Activated CD4-positive, alpha-beta T cell treated with anti-CD3 and anti-CD28 coated beads, Interleukin-2, amount 50 U/mL, for 4 hours (primary cell): ENCODE measurements at regions not wholly inside any gene's neighbourhood (a gene's known extent, or its start where the extent isn't known, plus 50 kb on each side); places are given as distances from the start of the nearest gene placed in this dataset.
"Not testable (repeated sequence)": the region's sequence is repeated elsewhere in the genome, so short reads cannot be mapped to it uniquely, and the experiment has no call there.

Source experiments
- DNase-seq, 2 experiments: peaks; one replicate each; pipeline ENCODE4 v3.0.0-alpha.2; 2020

- no peak for DNase-seq
These were observed 107.7 kb upstream of the BTG1 start for GRCh38 chr12:92253301-92253700.

GRCh38 chr12:92248977-92249376 lies 103.3 kb upstream of the BTG1 start:
- DNase-seq: no peak

- DNase-seq: no peak
These were observed 98.4 kb upstream of the BTG1 start for GRCh38 chr12:92244036-92244435.

DNA sequence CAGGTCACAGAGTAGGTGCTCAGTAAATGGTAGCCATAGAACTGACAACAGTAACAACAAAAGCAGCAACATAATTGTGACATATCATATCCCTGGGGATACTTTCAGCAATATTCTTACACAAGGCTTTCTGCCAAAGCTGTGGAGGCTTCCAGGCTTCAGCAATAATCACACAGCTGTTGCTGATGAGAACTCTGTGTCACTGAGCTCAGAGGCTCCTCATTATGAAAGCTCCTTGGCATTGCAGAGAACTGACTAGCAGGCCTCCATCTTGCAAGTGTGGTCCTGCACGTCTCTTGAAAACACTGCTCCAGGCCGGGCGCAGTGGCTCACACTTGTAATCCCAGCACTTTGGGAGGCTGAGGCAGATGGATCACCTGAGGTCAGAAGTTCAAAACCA lies 97.3 kb upstream of the BTG1 start:
- no peak for DNase-seq

- DNase-seq: no peak
These were observed 92.3 kb upstream of the BTG1 start for GRCh38 chr12:92237762-92238523.

DNA sequence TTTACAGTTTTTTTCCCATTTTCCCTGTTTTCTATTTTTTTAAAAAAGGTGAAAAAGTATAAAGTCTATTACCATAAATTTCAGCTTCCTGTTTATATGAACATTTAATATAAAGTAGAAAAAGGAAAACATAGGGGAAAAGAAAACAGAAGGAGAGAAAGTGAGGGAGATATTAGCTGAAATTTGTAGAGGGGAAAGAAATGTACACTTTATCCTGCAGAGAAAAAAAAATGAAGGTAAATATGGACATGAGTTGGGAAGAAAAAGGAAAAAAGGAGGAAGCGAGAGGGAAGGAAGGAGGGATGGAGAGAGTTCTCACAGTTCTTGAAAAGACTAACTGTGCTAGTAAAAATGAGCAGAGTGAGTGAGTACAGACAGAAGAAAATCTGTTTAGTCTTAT lies 91.6 kb upstream of the BTG1 start:
- no peak for DNase-seq

DNA sequence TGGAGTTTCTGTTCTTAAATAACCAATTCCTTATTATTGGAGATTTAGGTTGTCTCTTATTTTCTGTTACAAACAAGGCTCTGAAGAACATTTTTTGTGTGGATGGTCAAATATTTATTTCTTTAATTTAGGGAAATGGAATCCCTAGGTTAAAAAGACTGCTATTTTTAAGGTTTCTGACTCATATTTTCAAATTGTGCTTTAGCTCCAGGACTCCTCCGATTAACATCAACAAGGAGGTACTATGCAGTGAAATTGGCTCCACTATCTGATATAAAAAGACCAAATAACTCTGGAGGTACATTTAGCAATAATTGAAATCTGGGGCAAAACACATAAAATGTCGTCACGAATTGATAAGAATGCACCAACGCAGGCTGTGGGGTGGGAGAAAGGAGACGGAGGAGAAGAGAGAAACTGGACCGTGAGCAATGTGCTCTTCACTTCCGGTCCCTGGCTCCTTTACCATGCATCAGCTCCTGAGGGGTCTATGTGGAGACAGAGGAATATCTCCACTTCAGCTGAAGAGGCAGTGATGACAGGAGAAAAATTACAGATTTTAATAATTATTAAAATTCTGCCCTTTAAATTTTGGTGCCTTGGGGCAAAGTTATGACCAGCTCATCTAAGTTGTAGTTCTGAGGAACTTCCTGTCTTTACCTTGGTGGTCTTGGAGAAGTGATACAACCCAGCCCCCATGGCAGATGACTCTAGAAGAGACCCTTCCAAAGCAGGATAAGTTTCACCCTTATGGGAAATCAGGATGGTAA lies 90.2 kb upstream of the BTG1 start:
- DNase-seq: no peak

GRCh38 chr12:92234533-92234932 lies 88.9 kb upstream of the BTG1 start:
- DNase-seq: no peak

- DNase-seq: no peak
These were observed 87.8 kb upstream of the BTG1 start for GRCh38 chr12:92233346-92234015.

DNA sequence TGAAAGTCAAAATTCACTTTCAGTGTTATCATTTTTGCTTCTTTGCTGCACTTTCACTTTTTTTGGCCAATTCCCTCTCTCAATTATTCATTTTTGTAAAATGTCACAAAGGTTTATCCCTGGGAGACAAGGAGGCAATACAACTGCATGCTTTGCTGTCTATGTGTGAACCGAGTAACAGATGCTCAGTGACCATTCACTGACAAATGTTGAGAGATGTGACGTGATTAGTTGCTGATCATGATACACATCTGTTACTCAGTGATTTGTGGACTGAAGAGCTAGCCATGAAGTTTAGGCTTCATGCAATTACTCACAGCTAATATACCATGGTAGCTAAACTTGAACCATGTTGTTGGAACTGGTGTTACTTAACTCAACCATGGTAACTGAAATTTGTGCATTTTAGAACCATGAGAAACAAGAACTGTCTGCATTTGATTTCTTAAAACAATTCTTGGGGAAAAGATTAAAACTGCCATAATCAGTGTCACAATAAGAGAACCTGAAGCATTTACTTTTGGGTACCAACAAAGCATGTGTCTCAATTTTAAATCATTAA lies 86.8 kb upstream of the BTG1 start:
- DNase-seq: not testable (repeated sequence)

DNA sequence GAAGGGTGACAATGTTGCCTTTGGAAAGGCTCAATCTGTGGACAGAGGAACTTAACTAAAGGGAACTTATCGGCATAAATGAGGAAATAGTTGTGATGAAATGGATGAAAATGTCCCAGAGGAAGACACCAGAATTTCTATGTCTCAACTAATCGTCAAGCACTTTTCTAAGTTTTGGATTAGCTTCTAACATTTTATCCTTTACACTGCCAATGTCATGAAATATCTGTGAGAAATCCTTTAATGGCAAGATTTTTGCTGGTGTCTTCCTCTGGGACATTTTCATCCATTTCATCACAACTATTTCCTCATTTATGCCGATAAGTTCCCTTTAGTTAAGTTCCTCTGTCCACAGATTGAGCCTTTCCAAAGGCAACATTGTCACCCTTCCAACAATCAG lies 86.3 kb upstream of the BTG1 start:
- DNase-seq: not testable (repeated sequence)

DNA sequence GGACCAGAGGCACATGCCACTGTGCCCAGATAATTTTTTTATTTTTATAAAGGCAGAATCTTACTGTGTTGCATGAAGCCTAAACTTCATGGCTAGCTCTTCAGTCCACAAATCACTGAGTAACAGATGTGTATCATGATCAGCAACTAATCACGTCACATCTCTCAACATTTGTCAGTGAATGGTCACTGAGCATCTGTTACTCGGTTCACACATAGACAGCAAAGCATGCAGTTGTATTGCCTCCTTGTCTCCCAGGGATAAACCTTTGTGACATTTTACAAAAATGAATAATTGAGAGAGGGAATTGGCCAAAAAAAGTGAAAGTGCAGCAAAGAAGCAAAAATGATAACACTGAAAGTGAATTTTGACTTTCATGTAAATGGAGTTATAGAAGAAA lies 85.9 kb upstream of the BTG1 start:
- not testable (repeated sequence) for DNase-seq

DNA sequence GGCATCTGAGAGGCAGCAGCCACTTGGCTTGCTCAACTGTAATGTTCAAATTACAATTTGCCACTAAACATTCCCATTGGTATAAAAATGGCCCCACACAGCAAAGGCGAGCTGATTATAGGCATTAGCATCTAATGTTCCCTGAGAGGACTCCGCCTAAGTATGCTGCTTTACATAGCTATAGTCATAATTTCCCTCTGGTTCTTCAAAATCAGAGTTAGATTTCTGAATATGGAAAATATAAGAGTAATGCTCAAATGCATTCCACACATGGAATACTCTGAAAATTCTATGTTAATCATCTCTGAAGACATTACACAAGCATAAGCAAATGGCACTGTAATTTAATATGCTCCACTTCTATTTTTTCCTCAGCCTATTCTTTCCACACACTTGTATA lies 83.7 kb upstream of the BTG1 start:
- no peak for DNase-seq

GRCh38 chr12:92226961-92227360 lies 81.3 kb upstream of the BTG1 start:
- no peak for DNase-seq

DNA sequence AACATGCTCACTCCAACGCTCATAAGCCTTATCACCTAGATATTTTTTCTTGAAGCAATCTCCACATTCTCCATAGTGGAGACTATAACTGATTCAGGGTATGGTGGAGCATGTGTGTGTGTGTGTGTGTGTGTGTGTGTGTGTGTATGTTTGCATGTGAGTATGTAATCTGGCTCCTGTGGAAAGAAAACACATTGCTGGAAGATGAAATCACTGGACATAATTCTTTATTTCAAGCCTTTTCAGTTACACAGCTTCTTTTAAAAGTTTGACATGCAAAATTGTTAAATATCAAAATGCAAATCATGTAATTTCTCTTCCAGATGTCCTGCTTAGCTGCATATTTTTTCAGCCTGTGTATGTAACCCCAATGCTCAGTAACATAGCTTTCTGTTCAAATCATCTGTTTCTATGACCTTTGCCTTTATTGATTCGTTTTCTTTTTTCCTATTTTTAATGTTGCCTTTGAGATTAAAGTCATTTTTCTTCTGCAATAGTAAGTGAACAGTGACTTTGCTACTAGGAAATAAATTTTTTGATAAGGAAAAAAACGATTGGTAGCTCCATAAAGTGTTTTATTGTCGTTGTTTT lies 80.5 kb upstream of the BTG1 start:
- DNase-seq: no peak

GRCh38 chr12:92224685-92225331 lies 79.2 kb upstream of the BTG1 start:
- DNase-seq: no peak

DNA sequence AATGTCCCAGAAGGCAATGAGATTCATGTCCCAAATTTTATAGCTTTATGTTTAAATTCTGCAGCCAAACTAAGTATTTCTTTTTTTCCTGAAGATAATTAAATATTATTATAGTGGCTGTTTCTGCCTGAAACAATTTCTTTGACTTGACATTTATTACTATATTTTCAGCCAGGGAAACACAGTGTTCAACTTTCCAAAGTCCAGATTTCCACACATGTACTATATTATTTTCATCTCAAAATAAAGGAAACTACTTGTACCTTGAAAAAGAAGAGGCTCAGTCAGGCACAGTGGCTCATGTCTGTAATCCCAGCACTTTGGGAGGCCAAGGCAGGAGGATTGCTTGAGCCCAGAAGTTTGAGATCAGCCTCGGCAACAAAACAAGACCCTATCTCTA lies 77.8 kb upstream of the BTG1 start:
- DNase-seq: no peak

- no peak for DNase-seq
These were observed 76.1 kb upstream of the BTG1 start for GRCh38 chr12:92221656-92222315.

- DNase-seq: no peak
These were observed 72.9 kb upstream of the BTG1 start for GRCh38 chr12:92218394-92219077.

GRCh38 chr12:92216092-92216491 lies 70.4 kb upstream of the BTG1 start:
- no peak for DNase-seq

- DNase-seq: no peak
These were observed 69.7 kb upstream of the BTG1 start for GRCh38 chr12:92215358-92215757.
